Inferior parietal cortex (tissue), 1 donor: ENCODE measurements at regions not wholly inside any gene's neighbourhood (a gene's known extent, or its start where the extent isn't known, plus 50 kb on each side); places are given as distances from the start of the nearest gene placed in this dataset.
"Not testable (repeated sequence)": the region's sequence is repeated elsewhere in the genome, so short reads cannot be mapped to it uniquely, and the experiment has no call there.

Experiments used
- DNase-seq: peaks from one replicate; pipeline ENCODE4 v3.0.0-alpha.2; 2016; ENCODE audit errors: extremely low spot score

DNA sequence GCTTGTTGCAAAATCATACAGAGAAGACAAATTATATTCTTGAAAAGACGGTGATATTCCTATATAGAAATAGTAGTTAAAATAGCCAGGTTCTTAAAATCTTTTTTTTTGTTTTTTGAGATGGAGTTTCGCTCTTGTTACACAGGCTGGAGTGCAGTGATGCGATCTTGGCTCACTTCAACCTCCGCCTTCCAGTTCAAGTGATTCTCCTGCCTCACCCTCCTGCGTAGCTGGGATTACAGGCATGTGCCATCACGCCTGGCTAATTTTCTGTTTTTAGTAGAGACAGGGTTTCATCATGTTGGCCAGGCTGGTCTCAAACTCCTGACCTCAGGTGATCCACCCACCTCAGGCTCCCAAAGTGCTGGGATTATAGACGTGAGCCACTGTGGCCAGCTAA is 257.9 kb upstream of the CELF2 start:
- DNase-seq: not testable (repeated sequence)

DNA sequence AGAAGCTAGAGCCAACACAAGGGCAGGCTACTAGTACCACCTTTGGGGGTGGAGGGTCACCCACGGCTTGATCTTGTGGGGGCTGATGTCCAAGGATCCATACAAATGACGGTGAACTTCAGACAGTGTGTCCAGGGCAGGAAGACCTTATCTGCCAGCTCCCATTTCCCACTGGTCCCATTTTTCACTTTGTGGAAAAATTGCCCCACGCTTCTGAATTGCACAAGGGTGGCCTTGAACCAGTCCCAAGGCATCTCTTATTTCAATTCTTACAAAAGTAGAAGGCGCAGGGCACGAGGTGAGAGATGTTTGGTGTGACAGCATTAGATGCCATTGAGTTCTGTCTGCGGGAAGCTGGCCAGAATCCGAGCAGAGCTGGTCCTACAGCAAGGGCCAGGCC is 252.7 kb upstream of the CELF2 start:
- DNase-seq: no peak

DNA sequence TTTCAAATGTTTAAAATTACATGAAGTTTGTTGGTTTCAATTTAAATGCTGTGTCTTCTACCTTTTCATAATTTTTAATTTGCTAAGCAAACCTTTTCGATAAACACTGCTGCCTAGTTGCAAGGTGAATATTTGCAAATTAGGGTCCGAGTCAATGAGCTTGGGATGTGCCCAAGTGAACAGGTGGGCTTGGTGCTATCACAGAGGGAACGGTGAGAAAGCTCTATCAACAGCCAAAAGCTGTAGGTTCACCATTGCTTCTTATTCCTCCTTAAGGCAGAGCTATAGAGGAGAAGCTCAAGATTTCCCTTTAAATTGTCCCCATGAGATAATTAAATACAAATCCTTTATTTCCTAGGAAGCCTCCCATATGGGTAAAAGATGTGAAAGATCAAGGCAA is 245.3 kb upstream of the CELF2 start:
- DNase-seq: no peak

DNA sequence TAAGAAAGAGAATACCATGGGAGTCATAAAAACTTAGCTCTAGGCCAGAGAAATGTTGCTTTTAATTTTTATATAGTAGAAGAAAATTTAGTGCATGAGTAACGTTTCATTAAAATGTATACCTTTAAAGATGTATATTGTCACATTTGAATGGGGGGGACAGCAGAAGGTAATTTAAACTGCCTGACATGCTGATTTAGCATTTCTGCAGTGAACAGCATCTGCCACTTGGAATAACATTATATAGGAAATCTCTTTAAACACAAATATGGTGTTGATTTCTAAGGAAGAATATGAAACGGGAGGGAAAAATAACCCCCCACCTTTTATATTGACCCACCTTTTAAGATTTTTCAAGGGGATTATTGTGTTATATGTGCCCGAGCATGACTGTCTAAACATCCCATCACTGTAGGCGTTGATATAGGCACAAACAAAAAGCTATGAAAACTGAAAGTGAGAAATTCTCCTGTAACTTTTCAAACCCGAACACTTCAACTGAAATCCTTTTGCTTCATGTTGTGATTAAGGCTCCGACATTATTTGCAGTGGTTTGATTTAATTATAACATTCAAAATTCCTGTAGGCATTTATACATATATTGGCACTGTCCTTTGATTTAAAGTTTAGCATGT is 244.7 kb upstream of the CELF2 start:
- no peak for DNase-seq

DNA sequence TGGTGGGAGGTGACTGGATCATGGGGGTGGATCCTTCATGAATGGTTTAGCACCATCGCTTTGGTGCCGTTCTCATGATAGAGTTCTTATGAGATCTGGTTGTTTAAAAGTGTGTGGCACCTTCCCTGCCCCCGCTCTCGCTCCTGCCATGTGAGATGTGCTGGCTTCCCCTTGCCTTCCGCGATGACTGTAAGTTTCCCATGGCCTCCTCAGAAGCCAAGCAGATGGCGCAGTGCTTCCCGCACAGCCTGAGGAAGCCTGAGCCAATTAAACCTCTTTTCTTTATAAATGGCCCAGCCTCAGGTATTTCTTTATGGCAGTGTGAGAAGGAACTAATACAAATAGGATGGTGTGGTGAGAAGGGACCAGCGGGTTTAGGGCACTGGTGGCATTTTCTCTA is 243.3 kb upstream of the CELF2 start:
- no peak for DNase-seq

DNA sequence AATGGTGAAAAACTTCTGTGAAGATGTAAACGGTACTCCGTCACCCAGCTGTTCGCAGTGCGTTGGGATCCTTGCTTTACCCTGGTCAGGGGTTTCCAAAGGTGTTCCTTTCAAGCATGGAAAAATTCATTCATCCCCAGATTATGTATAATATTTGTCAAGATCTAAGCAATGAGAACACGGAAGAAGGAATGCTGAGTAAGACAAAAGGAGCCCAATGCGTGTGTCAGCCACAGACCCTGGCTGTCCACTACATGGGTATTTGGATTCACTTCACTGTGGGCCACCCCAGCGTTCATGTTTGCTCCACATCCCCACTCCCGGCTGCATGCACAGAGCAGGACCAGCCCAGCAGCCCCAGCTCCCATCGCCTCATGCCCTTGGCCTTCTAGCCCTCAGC is 241.3 kb upstream of the CELF2 start:
- no peak for DNase-seq

DNA sequence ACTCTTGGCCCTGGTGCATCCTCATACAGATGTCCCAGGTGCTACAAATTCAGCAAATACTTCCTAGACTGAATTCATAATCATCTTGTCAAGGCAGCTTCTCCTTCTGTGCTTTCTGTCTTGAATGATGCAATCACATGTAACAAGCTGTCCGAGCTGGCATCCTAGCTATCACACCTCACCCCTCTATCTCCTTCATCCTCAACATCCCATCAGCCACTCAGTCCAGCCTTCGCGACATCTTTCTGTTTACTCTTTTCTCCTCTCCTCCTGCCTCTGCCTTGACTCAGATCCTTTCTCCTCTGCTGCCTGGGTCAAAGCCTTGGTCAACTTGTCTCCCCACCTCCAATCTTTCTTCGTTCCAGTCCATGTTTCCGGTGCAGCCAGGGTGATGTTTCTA is 240.4 kb upstream of the CELF2 start:
- DNase-seq: no peak

DNA sequence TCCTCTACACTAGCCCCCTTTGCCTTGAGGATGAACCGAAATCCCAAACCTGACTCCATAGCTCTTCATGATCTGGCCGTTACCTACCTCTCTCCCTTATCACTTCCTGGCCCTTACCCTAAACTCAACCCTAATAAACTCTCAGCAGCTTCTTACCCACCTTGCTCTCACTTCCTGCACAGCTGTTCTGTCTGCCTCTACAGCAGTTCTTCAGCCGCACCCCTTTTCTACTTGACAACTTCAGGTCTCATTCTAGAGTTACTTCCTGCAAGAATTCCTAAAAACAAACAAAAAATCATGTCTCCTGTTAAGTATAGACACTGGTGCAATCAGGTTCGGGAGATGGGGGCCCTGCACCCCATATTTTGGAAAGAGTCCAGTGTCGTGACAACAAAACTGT is 239.9 kb upstream of the CELF2 start:
- DNase-seq: no peak

DNA sequence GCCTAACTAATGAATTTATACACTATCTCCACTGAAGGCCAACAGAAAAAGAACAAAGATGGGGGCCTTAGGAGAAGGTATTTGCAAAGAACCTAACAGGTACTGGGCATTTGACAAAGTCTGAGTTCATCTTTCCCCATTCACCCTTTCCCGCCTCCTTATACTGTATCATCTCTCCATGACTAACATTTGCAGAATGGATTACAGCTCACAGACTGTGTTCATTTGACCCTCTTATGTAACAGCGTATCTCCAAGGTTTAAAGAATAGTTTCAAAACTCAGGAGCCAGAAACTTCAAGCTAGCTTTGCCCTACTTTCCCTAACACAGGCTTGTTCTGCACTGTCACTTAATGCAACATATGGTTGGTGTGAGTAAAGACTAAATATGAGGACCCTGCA is 238.7 kb upstream of the CELF2 start:
- DNase-seq: no peak

DNA sequence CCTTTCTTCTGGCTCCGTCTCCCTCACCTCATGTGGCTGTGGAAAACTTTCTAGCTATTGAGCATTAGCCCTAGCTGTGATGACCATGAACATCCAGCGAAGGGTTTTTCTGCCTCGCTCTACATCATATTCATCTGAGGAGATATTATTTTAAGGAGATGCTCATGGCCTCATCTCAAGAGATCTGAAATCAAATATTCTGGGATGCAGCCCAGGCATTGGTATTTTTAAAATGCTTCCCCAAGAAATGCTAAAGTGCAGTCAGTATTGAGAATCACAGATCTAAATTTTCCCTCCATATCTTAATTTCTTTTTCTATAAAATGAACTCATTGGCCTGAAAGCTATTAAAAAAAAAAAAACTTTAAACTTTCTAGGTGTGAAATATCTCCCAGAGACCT is 238.2 kb upstream of the CELF2 start:
- no peak for DNase-seq

DNA sequence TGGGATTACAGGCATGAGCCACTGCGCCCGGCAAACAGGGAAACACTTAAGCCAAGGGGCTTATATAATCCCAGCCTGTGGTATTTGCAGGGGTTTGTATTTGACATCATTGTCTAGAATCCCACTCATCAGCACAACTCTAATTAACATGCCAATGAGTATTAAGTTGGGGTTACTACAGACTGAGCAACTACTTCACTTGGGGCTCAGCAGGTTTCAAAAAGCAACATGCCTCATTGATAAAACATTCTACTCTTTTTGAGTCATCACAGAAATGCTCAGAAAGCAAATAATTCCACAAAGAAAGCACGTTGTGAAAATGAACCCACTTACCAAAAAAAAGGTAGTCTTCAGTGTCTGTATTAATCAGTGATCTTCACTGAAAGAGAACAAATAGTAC is 236.9 kb upstream of the CELF2 start:
- DNase-seq: no peak

DNA sequence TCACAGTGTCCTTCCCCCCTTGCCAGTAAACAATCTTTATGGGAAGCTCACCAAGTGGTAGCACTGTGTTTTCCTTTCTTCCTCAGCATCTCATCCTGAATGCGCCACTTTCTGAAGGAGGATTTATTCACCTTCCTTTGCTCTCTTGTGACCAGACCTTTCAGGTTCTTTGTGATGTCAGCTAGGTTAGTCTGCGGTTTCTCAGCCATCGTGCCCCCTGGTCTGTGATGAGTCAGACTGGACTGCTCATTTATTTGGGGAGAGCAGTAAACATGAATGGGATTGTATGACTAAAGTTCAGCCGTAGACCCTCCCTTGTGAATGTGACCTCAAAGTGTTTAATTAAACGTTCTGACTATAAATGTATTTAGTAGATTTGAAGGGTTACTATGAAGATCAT is 235.1 kb upstream of the CELF2 start:
- DNase-seq: no peak

DNA sequence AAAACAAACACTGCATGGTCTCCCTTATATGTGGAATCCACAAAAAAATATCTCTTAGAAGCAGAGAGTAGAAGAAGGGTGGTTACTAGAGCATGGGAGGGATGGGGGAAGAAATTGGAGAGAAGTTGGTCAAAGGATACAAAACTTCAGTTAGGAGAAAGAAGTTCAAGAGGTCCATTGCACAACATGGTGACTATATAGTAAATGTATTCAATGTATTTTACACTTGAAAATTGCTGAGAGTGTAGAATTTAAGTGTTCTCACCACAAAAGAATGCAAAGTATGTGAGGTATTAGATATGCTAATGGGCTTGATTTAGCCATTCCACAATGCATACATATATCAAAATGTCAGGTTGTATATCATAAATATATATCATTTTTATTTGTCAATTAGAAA is 232.0 kb upstream of the CELF2 start:
- no peak for DNase-seq

DNA sequence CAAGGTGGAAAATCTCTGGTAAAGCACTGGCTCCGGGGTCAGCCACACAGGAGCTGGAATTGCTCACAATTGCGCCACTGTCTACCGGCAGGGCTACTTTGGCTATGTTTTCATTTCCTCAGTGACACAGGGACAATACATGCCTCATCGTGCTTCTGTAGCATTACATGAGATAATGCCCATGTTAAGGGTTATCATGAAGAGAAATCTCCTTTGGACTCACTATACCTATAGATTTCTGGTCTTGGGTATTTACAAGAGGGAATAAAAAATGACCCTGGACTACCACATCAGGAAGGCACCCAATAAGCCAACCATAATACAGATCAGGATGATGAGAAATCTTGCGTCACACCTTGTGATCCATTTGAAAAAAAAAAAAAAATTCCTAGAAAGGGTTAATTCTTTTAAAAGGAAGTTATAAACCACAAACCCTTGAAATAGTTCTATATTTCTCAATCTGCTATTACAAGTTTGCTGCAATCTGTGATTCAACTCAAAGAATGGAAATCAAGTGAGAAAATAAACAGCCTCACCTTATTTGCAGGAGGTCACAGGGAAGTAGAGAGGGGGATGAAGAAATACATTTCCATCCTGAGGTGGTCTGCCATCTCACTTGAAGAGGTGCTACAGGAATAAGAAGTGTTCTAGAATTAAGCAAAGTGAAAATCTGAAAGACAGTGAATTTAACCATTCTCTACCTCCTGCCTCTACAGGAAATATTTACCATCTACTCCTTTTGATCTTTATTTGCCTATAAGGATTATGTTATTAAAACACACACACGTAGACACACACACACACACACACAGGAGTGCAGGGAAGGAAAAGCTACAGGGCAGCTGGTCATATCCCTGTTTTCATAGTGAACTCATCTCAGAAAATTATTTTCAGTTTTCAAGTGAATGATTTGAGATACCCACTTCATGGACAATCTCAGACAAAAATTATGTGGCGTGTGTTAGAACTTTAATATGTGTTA is 231.3 kb upstream of the CELF2 start:
- DNase-seq: no peak

DNA sequence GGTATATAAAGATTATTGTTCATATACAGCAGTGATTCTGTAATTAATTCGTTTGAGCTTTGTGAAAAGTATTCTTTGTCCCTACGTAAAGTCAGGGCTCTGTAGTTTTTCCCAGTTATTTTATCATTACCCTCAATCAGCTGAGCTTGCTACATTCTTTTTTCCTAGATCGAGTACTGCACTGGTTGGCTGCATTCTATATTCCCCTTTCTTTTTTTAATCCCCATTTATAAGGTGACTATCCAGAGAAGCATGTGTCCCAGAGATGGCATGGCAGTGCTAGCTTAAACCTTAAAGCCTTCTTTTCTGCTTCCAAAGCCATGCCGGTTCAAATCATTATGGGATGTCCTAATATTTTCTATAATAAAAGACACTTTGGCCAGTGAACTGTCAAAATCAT is 230.1 kb upstream of the CELF2 start:
- DNase-seq: no peak

DNA sequence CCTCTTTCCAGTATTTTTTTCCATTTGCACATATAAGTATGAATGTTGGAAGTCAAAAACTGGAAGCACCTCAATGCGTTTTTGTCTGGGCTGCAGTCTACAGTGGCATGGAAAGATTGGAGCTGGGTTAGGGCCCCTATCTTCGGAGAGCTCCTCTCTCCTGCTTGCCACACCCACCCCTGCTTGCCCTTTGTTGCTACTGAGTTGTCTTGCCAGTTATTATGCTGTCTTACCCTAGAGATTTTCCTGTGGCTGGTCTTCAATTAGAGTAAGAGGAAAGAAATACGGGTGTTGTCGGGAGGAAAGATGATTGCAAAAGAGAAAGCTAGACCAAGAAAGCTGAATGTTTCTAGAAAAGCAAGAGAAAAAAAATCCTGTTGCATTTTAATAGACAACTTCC is 228.9 kb upstream of the CELF2 start:
- no peak for DNase-seq

DNA sequence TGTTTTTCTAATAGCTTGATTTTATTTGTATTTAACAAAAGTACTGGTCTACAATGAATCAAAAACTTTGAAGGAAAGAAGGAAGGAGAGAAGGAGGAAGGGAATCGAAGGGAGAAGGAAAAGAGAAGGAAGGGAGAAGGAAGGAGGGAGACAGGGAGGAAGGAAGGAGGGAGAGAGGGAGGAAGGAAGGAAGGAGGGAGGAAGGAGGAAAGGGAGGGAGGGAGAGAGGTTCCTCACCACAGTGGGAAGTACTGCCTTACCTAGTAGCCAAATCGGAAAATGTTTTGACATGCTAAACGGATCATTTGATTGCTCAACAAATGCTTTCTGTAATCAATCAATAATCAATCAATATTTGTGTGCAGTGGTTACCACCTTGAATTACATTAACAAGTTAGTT is 225.8 kb upstream of the CELF2 start:
- no peak for DNase-seq

DNA sequence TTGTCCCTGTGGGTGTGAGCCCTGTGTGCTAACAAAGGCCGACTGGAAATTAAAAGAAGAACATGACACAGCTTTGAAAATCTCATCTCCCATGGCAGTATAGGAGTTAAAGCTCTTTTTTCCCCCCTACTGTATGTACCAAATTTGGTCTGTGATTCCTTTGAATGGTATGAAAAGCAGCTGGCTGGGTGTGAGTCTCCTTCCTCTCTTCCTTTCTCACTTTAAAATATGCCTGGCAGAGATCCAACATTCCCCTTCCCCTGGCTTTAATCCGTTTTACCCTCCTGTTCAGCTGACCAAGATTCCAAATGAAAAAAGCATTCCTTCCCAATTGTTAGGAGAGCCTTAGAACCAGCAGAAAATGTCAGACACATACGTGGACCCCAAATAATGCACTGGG is 225.0 kb upstream of the CELF2 start:
- peak; percentile 35 for DNase-seq

DNA sequence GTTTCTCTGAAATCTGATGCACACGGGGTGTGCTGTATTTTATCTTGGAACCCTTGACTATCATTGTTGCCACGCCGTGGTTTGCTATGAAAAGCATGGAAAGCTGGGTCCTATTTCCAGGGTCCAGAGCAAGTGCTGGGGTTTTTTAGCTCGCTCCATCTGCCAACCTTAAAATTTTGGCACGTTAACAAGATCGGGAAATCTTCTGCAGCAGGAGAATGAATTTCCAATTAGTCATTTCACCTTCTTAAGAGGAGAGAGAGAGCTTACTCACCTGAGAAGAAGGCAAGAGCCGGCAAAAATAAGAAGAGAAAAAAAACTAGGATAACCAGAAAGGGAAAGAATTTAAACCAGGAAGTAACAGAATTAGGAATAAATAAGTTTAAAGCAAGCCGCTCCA is 223.6 kb upstream of the CELF2 start:
- DNase-seq: no peak

DNA sequence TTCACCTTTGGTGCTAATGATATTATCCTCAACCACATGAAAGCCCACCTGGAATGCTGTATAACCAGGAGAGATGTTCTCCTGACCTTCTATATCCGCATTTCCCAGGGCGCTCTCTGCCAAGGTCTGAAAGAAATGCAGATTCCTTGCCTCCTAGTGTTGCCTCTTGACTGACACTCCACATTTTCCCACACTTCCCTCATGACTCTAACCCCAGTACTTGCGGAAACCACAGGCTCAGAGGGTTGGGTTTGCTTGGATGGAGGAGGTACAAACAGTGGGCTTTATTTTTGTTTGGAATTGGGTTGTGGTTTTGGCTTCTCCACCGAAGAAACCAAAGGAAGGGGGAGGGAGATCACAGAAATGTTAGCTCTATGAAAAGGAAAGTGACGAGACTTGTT is 222.9 kb upstream of the CELF2 start:
- DNase-seq: no peak

DNA sequence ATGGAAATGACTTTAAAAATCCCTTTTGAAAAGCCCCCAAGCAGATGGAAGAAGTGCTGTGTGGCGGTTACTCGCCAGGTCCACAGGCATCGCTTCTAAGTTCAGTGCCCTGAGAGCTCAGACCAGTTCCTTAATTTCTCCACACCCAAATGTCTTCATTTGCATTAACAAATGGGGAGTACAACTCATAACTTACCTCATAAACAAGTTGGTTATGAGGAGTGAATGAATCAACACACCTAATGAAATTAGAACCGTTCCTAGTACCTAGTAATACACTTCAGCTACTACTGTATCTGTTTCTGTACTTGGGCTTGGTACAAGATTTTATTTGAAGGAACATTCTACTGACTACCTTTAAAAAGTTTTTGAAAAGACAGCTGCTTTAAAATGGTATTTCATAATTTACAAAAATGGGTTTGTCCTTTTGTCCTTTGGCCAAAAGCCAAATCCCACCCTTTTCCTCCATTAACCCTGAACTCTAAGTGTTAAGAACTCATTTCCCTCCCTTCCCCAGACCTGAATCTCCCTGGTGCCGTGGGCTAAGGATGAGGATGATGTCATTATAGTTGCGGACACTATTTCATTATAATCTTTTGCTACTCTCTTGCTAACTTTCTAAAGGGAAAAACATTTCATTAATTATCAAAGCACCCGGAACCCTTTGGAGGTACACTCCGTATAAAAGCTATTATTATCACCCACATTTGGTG is 221.5 kb upstream of the CELF2 start:
- no peak for DNase-seq

DNA sequence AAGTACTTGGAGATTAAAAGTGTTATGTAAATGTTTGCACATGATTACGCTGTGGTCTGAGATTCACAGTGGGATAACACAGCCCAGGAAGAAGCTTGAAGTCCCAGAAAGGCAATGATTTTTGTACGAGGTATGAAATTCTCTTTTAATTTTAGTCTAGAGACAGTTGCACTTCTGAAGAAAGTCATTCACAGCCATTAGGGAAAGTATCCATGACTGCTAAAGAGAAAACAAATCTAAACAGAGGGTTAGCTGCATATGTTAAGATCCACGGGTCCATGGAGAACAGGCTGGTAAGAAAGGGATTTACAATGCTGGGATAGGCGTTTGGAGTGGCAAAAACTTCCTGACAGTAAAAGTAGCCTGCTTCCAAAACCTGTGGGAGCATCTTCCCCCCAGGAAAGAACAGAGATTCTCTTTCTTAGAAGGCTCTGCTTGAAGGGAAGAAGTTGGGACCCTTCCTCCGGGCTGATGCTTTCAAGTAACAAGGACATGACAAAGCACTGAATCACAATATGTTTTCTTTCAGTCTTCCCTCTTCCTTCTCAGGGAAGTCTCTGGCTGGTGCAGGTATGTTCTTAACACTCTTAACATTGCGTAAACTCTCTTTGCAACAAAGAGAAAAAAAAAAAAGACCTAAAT is 220.8 kb upstream of the CELF2 start:
- DNase-seq: no peak
